GM21576 (cell line): ENCODE measurements at regions not wholly inside any gene's neighbourhood (a gene's known extent, or its start where the extent isn't known, plus 50 kb on each side); places are given as distances from the start of the nearest gene placed in this dataset.

Source experiments
- ATAC-seq: cut with Tn5 transposase; IDR thresholded peaks from one replicate; pipeline ENCODE4 v1.9.1; 2021; ENCODE audit warnings: mild to moderate bottlenecking, moderate library complexity; ENCODE audit not compliant: unreplicated experiment

- no peak for ATAC-seq
Observed at GRCh38 chr5:20680718-20681302, 692.8 kb upstream of the CDH18 start.

DNA sequence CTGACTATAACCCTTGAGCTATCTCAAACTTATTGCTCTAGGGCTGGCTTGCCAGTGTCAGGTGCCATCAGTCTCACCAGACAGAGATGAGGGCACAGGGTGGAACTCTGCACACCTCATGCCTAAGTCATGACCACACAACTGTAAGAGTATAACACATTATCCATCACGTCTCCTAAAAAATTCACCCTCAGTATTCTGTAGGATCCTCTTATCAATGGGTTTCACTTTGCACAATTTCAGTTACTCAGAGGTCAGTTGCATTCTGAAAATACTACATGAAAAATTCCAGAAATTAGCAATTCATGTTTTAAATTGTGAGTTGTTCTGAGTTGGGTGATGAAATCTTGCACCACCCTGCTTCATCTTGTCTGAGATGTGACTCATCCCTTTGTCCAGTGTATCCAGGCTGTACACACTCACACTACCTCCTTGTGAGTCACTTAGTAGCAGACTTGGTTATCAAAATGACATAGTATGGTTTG lies 690.9 kb upstream of the CDH18 start:
- no peak for ATAC-seq

DNA sequence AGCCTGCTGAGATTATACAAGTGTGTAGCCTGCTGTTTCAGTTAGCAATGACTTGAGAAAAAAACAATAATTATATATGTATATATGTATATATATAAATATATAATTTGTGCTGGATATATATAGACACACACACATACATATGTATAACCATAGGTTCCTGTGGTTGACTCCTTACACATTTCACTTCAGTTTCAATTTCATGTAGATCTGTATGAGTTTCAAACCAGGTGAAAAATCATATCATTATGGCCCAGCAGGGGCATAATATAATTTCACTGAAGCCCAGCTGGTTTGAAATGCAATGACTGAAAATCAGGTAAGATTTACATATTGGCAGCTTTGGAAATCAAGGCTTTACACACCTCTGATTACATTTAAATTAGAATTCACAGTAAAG lies 690.4 kb upstream of the CDH18 start:
- no peak for ATAC-seq

DNA sequence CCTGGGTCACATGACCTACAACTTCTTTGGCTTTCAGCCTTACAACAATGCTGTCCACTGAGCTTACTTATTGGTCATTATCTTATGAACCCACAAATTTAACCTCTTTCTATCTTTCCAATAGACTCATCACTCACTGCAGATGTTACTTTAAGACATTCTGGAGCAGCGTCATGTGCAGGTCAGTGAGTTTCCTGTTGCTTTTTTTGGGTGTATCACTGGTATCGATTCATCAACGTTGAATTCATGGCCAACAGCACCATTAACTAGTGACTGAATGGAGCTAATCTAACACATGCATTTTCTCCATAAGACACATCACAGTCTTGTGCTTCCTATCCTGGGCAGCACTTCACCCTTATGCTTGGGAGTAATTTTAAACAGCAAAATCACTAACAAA lies 672.6 kb upstream of the CDH18 start:
- ATAC-seq, result no peak

GRCh38 chr5:20656262-20656661 lies 668.3 kb upstream of the CDH18 start:
- no peak for ATAC-seq

DNA sequence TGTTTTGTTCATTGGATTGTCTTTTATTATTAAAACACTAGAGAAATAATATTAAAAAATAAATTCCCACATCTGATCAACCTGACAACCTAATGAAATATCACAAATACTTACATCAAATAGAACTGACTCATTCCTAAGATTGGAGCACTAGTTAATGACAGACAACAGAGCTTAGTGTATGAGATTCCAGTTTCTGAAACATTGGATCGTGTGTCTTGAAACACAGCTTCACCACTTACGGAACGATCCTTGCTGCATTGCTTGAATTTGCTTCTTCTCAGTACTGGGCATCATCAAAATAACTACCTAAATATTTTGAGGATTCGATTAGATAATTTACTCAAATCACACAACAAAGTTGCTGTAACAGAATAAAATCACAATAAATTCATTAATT lies 667.2 kb upstream of the CDH18 start:
- ATAC-seq, result no peak

DNA sequence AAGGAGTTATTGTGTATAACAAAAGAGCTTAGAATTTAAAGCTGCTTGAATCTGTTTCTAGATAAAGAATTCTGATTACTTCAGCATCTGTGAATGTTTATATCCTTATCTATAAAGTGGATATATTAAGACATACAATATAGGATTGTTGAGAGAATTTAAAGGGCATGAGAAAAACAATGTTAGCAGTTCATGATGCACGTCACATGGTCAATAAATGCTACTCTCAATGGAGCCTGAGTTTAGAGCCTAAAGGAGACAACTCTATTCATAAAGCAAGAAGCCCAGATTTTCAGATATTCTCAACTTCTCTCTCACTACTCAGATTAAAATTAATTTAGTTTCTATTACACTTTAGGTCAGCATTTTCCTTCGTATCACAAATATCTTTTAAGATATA lies 666.7 kb upstream of the CDH18 start:
- ATAC-seq, result no peak

- ATAC-seq, result no peak
Observed at GRCh38 chr5:20654033-20654432, 666.0 kb upstream of the CDH18 start.

GRCh38 chr5:20649966-20650365 lies 662.0 kb upstream of the CDH18 start:
- ATAC-seq, result no peak

DNA sequence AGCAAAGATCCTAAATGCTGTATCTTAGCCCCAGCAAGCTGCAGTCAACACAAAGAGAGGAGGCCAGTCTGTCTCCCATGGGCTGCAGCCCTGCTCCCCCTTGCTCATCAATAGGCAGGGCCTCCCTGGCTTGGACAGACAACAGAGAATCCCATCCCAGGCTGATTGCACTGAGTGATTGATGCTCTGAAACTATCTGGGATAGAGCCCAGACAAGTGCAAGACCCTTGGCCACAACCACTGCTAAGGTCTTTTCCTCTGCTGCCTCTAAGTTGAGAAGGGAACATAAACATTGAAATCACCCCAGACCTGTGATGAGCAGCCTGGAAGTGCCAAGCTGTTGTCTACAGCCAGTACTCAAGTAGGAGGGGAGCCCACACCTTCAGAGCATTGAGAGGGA lies 661.0 kb upstream of the CDH18 start:
- ATAC-seq, result no peak

- ATAC-seq, result no peak
Observed at GRCh38 chr5:20636686-20637085, 648.7 kb upstream of the CDH18 start.

- no peak for ATAC-seq
Observed at GRCh38 chr5:20619591-20619990, 631.6 kb upstream of the CDH18 start.

- ATAC-seq, result no peak
Observed at GRCh38 chr5:20618340-20618739, 630.3 kb upstream of the CDH18 start.

DNA sequence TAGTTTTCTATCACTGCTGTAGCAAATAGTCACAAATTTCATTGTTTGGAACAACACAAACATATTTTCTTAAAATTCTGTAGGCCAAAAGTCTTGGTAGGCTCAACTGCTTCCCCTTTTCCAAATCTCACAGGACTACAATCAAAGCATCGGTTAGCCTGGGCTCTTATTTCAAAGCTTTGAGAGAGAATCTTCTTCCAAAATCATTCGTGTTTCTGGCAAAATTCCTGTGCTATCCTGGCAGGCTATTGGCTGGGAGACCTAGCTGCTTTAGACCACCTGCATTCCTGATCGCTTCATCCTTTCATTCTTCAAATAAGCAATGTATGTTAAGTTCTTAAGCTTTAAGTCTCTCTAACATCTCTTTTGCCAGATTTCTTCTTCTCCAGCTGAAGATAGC lies 629.8 kb upstream of the CDH18 start:
- ATAC-seq, result no peak

- ATAC-seq, result no peak
Observed at GRCh38 chr5:20615888-20616563, 628.0 kb upstream of the CDH18 start.

GRCh38 chr5:20611620-20612019 lies 623.6 kb upstream of the CDH18 start:
- ATAC-seq, result no peak

DNA sequence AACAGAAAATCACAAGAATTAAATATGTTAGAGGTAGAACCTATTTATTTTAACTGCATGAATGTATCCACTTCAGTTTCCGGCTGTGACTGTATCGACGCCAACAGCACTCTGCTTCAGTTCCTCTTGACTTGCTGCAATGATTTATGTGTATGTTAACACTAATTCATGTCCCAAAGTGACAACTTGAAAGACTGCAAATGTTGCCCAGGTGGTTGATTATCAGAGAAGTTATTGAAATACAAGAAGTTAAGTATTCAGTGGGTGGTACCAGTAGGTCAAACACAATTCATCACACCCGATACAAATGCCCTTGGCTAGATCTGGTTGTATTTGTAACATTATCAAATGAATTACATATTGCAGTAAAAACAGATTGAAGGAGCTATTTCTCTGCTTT lies 622.7 kb upstream of the CDH18 start:
- ATAC-seq, result no peak

GRCh38 chr5:20609126-20609525 lies 621.1 kb upstream of the CDH18 start:
- no peak for ATAC-seq

- no peak for ATAC-seq
Observed at GRCh38 chr5:20608567-20608966, 620.6 kb upstream of the CDH18 start.

GRCh38 chr5:20605732-20606525 lies 617.9 kb upstream of the CDH18 start:
- no peak for ATAC-seq

- no peak for ATAC-seq
Observed at GRCh38 chr5:20604992-20605391, 617.0 kb upstream of the CDH18 start.

- ATAC-seq, result no peak
Observed at GRCh38 chr5:20601678-20602100, 613.7 kb upstream of the CDH18 start.
